Neuron (in vitro differentiated cells): ENCODE measurements at regions not wholly inside any gene's neighbourhood (a gene's known extent, or its start where the extent isn't known, plus 50 kb on each side); places are given as distances from the start of the nearest gene placed in this dataset.

Source experiments
- H2AFZ ChIP-seq: one replicate; pipeline ENCODE4 v1.6.1; 2013; ENCODE audit warnings: low read depth, mild to moderate bottlenecking, inconsistent platforms, low read length, moderate library complexity
- H3K27me3 ChIP-seq: one replicate; pipeline ENCODE4 v1.6.1; 2013; ENCODE audit warnings: low read length; ENCODE audit not compliant: insufficient read depth
- H3K36me3 ChIP-seq: one replicate; pipeline ENCODE4 v1.6.1; 2013; ENCODE audit warnings: low read length; ENCODE audit not compliant: insufficient read depth
- H3K4me1 ChIP-seq: one replicate; pipeline ENCODE4 v1.6.1; 2013; ENCODE audit warnings: low read length; ENCODE audit not compliant: insufficient read depth
- H3K4me3 ChIP-seq: 2 replicates; pipeline ENCODE4 v1.5.1; 2013; ENCODE audit warnings: mild to moderate bottlenecking, low read length, moderate library complexity
- H3K9me3 ChIP-seq: one replicate; pipeline ENCODE4 v1.6.1; 2013; ENCODE audit warnings: low read length

DNA sequence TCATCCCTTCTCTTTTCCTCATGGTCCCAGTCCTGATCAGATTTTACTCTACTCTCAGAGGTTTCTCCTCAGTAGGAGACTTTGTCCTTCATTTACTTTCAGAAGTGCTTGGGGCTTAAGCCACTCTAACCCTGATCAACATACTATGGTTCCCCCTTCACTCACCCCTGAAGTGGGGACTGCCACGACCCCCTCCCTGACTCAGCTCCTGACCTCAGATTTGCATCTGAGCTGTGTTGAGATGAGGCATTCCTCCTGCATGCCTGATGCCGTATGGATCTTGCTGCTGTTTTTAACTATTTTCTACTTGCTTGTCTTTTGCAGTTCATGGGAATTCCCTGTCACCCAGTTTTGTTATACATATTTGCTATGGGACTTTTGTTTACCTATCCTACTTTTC lies 306.7 kb upstream of the CHST9 start:
- no peak overlapping the region for H3K4me3 ChIP-seq
- no peaks in the 10 kb centered on the region for H3K36me3 ChIP-seq
- H3K9me3 ChIP-seq: no peaks in the 10 kb centered on the region
- H3K4me1 ChIP-seq: peaks cover 8% of the 10 kb centered on the region
- H2AFZ ChIP-seq: no peak overlapping the region
- no peaks in the 10 kb centered on the region for H3K27me3 ChIP-seq

- Histone ChIP-seq H3K9me3 (no peaks in the 10 kb centered on the region), H2AFZ (no peak overlapping the region), H3K36me3 (no peaks in the 10 kb centered on the region), H3K4me3 (no peak overlapping the region), H3K4me1 (peaks cover 17% of the 10 kb centered on the region), H3K27me3 (peaks cover 9% of the 10 kb centered on the region)
Measured at GRCh38 chr18:27483276-27483675, 298.2 kb upstream of the CHST9 start.

DNA sequence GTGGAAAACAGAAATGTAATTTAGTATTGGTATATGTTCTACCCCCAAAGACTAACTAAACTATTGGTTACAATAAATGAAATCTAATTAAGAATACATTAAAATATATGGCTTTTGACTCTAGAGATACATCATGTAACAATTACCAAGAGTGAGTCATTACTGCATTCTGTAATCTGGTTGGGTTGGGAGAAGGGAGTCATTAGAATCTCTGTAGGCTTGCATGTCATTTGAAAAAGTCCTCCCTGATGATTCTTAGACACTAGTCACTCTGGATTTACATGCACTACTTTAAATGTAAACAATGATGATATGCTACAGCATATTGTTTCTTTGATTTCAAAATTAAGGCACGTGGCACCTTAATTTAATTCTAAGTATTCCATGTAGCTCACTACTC lies 293.4 kb upstream of the CHST9 start:
- Histone ChIP-seq H3K9me3 (no peaks in the 10 kb centered on the region), H2AFZ (no peak overlapping the region), H3K4me3 (no peak overlapping the region), H3K36me3 (no peaks in the 10 kb centered on the region), H3K27me3 (peaks cover 9% of the 10 kb centered on the region), H3K4me1 (peaks cover 12% of the 10 kb centered on the region)

DNA sequence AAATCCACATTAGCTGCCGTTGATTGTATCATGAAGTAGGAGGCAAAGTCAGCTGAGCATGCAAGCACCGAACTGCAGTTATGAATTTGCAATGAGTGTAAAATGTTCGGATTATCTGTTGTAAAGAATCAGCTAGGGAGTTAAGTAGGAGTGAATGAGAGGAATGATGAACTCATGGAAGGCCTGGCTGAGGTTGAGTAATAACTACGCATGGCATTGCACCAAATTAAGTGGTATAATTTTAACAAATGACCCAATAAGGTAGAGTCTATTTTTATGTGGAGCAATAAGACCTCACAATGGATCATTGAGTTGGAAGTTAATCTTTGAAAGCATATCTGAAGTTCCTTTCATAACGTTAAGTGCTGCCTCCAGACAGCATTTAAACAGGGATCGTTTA lies 288.2 kb upstream of the CHST9 start:
- Histone ChIP-seq H3K27me3 (no peaks in the 10 kb centered on the region), H3K9me3 (peaks cover 3% of the 10 kb centered on the region), H3K36me3 (no peaks in the 10 kb centered on the region), H3K4me1 (no peaks in the 10 kb centered on the region), H3K4me3 (no peak overlapping the region), H2AFZ (no peak overlapping the region)

DNA sequence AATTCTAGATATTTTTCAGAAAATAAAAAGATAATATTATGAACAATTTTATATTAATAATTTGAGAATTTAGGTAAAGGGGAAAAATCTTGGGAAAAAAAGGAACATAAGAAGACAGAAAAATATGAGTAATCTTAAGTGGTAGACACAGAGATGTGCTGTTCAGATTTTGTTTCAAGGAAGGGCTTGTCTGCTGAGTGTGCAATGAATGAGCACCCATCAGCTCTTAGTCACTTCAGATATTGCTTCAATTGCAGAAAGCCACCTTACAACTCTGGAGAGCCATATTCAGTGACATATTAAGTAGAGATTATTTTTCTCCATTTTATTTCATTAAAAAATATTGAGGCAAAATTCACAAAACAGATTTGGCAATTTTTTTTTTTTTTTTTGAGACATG lies 282.0 kb upstream of the CHST9 start:
- no peaks in the 10 kb centered on the region for H3K36me3 ChIP-seq
- H2AFZ ChIP-seq: no peak overlapping the region
- no peaks in the 10 kb centered on the region for H3K4me1 ChIP-seq
- H3K27me3 ChIP-seq: no peaks in the 10 kb centered on the region
- H3K4me3 ChIP-seq: no peak overlapping the region
- H3K9me3 ChIP-seq: peaks cover 3% of the 10 kb centered on the region

DNA sequence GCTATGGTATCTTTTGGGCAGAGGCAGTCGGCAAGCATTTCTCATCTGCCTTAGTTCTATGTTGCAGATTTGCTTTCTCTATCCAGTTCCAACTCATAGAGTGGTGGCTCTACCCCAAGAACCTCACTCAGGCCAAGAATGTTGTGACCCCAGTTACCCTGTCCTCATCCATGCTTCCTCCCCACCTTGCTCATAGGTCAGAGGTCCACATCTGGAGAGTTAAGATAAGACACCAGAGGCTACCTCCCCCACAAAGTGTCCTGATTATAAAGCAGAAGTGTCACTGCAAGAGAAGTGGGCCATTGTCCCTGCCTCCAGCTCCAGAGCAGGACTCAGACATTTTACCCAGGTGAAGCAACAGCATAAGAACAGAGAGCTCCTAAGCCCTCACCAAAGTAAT lies 276.8 kb upstream of the CHST9 start:
- H3K36me3 ChIP-seq: no peaks in the 10 kb centered on the region
- no peak overlapping the region for H3K4me3 ChIP-seq
- peaks cover 2% of the 10 kb centered on the region for H3K9me3 ChIP-seq
- H3K27me3 ChIP-seq: no peaks in the 10 kb centered on the region
- no peaks in the 10 kb centered on the region for H3K4me1 ChIP-seq
- H2AFZ ChIP-seq: no peak overlapping the region

- Histone ChIP-seq H3K4me3 (no peak overlapping the region), H2AFZ (no peak overlapping the region), H3K9me3 (no peaks in the 10 kb centered on the region), H3K36me3 (no peaks in the 10 kb centered on the region), H3K27me3 (no peaks in the 10 kb centered on the region), H3K4me1 (peaks cover 10% of the 10 kb centered on the region)
Measured at GRCh38 chr18:27449104-27449503, 264.0 kb upstream of the CHST9 start.

DNA sequence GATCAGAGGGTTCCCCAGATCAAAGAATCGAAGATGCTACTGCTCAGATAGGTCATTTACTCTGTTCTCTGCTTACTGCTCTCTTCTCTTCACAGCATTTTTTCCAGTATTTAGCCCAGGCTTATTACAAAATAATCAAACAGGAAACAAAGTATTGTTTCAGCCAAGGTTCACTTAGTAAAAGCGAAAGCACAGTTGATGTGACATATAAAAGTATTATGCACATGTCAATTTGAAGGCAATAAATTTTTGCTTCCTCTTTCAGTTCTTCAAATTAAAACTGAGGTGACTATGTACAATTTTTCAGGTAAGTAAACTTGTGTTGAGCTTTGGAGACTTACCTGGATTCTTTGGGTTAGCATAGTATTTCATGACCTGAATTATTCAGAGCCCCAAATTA lies 262.8 kb upstream of the CHST9 start:
- Histone ChIP-seq H3K36me3 (no peaks in the 10 kb centered on the region), H3K27me3 (no peaks in the 10 kb centered on the region), H3K4me1 (peaks cover 10% of the 10 kb centered on the region), H2AFZ (no peak overlapping the region), H3K9me3 (no peaks in the 10 kb centered on the region), H3K4me3 (no peak overlapping the region)

GRCh38 chr18:27447451-27447881 lies 262.4 kb upstream of the CHST9 start:
- Histone ChIP-seq H2AFZ (no peak overlapping the region), H3K9me3 (no peaks in the 10 kb centered on the region), H3K4me3 (no peak overlapping the region), H3K4me1 (peaks cover 10% of the 10 kb centered on the region), H3K36me3 (no peaks in the 10 kb centered on the region), H3K27me3 (no peaks in the 10 kb centered on the region)

DNA sequence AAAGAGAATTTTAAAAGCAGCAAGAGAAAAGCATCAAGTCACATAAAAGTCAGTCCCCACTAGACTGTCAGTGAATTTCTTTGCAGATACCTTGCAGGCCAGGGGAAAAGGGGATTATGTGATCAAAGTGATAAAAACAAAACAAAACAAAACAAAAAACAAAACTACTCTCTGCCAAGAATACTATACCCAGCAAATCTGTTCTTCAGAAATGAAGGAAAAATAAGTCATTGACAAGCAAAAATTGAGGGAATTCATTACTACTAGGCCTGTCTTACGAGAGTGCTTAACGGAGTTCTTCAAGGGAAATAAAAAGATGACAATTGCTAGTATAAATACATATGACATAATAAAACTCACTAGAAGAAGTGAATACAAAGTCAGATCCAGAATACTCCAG lies 245.5 kb upstream of the CHST9 start:
- H3K36me3 ChIP-seq: no peaks in the 10 kb centered on the region
- no peak overlapping the region for H3K4me3 ChIP-seq
- H3K9me3 ChIP-seq: no peaks in the 10 kb centered on the region
- no peak overlapping the region for H2AFZ ChIP-seq
- H3K27me3 ChIP-seq: no peaks in the 10 kb centered on the region
- peaks cover 6% of the 10 kb centered on the region for H3K4me1 ChIP-seq

- no peak overlapping the region for H2AFZ ChIP-seq
- H3K4me3 ChIP-seq: no peak overlapping the region
- no peaks in the 10 kb centered on the region for H3K36me3 ChIP-seq
- H3K27me3 ChIP-seq: no peaks in the 10 kb centered on the region
- peaks cover 7% of the 10 kb centered on the region for H3K4me1 ChIP-seq
- H3K9me3 ChIP-seq: no peaks in the 10 kb centered on the region
Measured at GRCh38 chr18:27428716-27429475, 243.8 kb upstream of the CHST9 start.

DNA sequence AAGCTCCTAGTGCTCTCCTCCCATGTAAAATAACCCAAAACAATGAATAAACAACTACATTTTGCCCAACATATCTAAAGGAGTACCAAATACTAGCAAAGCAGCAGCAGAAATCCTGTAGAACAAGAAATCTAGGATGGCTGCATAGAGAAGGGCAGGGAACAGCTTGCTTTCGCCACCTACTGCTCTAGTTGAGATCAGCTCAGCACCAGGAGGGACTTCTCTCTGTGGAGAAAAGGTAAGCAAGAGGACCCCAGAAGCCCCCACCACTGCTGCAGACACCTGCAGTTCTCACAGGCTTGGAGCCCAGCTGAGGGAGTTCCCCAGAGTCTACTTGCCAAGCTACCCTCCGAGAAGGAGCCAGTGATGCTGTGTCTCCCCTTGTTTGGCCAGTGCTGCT lies 243.0 kb upstream of the CHST9 start:
- Histone ChIP-seq H3K36me3 (no peaks in the 10 kb centered on the region), H3K9me3 (no peaks in the 10 kb centered on the region), H2AFZ (no peak overlapping the region), H3K27me3 (no peaks in the 10 kb centered on the region), H3K4me1 (peaks cover 15% of the 10 kb centered on the region), H3K4me3 (no peak overlapping the region)

DNA sequence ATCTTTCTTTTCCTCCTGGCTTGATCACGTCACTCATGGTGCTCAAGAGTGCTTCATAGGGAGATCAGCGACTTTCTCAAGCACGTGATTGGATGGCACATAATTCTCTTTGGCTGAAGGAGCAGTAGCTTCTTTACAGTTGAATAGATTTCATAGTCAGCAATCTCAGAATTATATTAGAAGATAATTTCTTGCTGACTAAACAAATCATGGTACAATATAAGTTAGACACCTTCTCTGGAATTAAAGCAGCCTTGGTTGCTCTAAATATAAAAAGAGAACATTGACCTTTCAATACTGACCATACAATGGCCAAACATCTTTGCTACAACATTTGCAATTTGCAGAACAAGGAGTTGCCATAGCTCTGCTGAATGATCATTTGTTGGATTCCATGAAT lies 238.5 kb upstream of the CHST9 start:
- Histone ChIP-seq H3K27me3 (no peaks in the 10 kb centered on the region), H3K4me3 (no peak overlapping the region), H3K9me3 (no peaks in the 10 kb centered on the region), H3K36me3 (no peaks in the 10 kb centered on the region), H2AFZ (no peak overlapping the region), H3K4me1 (peaks cover 17% of the 10 kb centered on the region)

DNA sequence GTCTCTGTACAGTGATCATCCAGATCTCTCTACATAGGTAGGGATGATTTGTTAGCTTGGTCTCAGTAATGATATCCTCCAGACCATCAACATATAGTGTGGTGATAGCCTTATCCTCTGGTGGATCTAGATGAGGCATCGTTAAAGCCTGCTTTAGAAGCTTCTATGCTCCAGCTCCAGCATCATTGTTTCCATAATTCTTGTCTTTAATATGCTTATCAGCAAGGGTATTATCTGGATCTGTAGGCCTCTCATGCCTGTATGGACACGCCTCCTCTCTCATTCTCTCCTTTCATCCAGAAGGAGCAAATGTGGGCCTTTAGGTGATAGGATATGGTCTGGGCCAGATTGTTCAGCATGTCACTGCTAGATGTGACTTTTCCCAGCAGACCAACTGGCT lies 234.5 kb upstream of the CHST9 start:
- Histone ChIP-seq H3K4me3 (no peak overlapping the region), H2AFZ (no peak overlapping the region), H3K36me3 (no peaks in the 10 kb centered on the region), H3K27me3 (no peaks in the 10 kb centered on the region), H3K4me1 (peaks cover 28% of the 10 kb centered on the region), H3K9me3 (no peaks in the 10 kb centered on the region)
